H1 (cell line): ENCODE measurements at regions not wholly inside any gene's neighbourhood (a gene's known extent, or its start where the extent isn't known, plus 50 kb on each side); places are given as distances from the start of the nearest gene placed in this dataset.

ENCODE experiments used
- CTCF ChIP-seq, 3 experiments: IDR thresholded peaks; 1 replicate in 2 of 3; 2 replicates in 1 of 3; pipeline versions ENCODE4 v1.5.1 to v1.6.1; 2011; ENCODE audit warnings: low read length in 3 of 3, mild to moderate bottlenecking in 3 of 3, inconsistent platforms in 2 of 3, low read depth in 1 of 3, moderate library complexity in 1 of 3; ENCODE audit not compliant: insufficient read depth in 1 of 3; ENCODE audit errors: control extremely low read depth in 1 of 3
- JUN ChIP-seq: IDR thresholded peaks from 2 replicates; pipeline ENCODE4 v1.6.1; 2011; ENCODE audit warnings: low read depth, mild to moderate bottlenecking, improper control_type of control experiment, low read length
- MAX ChIP-seq: IDR thresholded peaks from 2 replicates; pipeline ENCODE4 v1.6.1; 2012; ENCODE audit warnings: inconsistent platforms
- PHF8 ChIP-seq: fragments of 200-600 bp; sonication (generic); conservative IDR thresholded peaks from 2 replicates; pipeline ENCODE4 v1.7.1; 2012; ENCODE audit warnings: low read depth, mild to moderate bottlenecking, inconsistent platforms, low read length, moderate library complexity
- POLR2A ChIP-seq, 2 experiments: IDR thresholded peaks; 1 replicate in 1 of 2; 2 replicates in 1 of 2; pipeline ENCODE4 v1.6.1; 2011; ENCODE audit warnings: low read depth in 2 of 2, low read length in 2 of 2, mild to moderate bottlenecking in 2 of 2; ENCODE audit errors: control extremely low read depth in 1 of 2
- POLR2AphosphoS5 ChIP-seq: IDR thresholded peaks from 2 replicates; pipeline ENCODE4 v1.6.1; 2011; ENCODE audit warnings: low read depth, low read length
- RAD21 ChIP-seq, 2 experiments: IDR thresholded peaks in 1 of 2; conservative IDR thresholded peaks in 1 of 2; 2 replicates each; pipeline ENCODE4 v1.6.1; 2011; ENCODE audit warnings: low read depth in 2 of 2, low read length in 2 of 2, improper control_type of control experiment in 1 of 2, inconsistent platforms in 1 of 2, mild to moderate bottlenecking in 1 of 2, moderate library complexity in 1 of 2
- SIN3A ChIP-seq, 2 experiments: IDR thresholded peaks in 1 of 2; conservative IDR thresholded peaks in 1 of 2; 2 replicates each; pipeline ENCODE4 v1.6.1; 2011 to 2012; ENCODE audit warnings: low read length in 2 of 2, improper control_type of control experiment in 1 of 2, low read depth in 1 of 2, mild to moderate bottlenecking in 1 of 2
- SIX5 ChIP-seq: IDR thresholded peaks from 2 replicates; pipeline ENCODE4 v1.6.1; 2011; ENCODE audit warnings: mild to moderate bottlenecking, low read depth, low read length
- SP1 ChIP-seq: IDR thresholded peaks from 2 replicates; pipeline ENCODE4 v1.6.1; 2011; ENCODE audit warnings: low read depth, low read length
- SP2 ChIP-seq: IDR thresholded peaks from 2 replicates; pipeline ENCODE4 v1.6.1; 2012; ENCODE audit warnings: mild to moderate bottlenecking, low read length, inconsistent platforms

GRCh38 chr3:32630266-32630665, 54.7 kb upstream of the CNOT10 start:
- no peak for TF ChIP-seq SP1
- no peak for TF ChIP-seq CTCF (IDR thresholded peaks at IDR 0.05; ENCODE audit: control extremely low read depth in 1 of 3, insufficient read depth in 1 of 3, low read depth in 1 of 3, low read length in 3 of 3)
- TF ChIP-seq JUN = no peak
- no peak for TF ChIP-seq SP2
- no peak for TF ChIP-seq POLR2A (IDR thresholded peaks at IDR 0.05; ENCODE audit: control extremely low read depth in 1 of 2, low read depth in 2 of 2, low read length in 2 of 2)
- TF ChIP-seq PHF8 = no peak
- TF ChIP-seq SIX5 = no peak
- TF ChIP-seq SIN3A (conservative IDR thresholded peaks at IDR 0.05 in 1 of 2, IDR thresholded peaks at IDR 0.05 in 1 of 2; ENCODE audit: low read depth in 1 of 2, low read length in 2 of 2) = no peak
- TF ChIP-seq RAD21 (IDR thresholded peaks at IDR 0.05 in 1 of 2, conservative IDR thresholded peaks at IDR 0.05 in 1 of 2; ENCODE audit: low read depth in 2 of 2, low read length in 2 of 2) = no peak
- TF ChIP-seq MAX = no peak
- no peak for TF ChIP-seq POLR2AphosphoS5
